HG03175 (cell line): ENCODE measurements at regions not wholly inside any gene's neighbourhood (a gene's known extent, or its start where the extent isn't known, plus 50 kb on each side); places are given as distances from the start of the nearest gene placed in this dataset.

Experiments used
- ATAC-seq: cut with Tn5 transposase; IDR thresholded peaks from one replicate; pipeline ENCODE4 v1.9.1; 2021; ENCODE audit warnings: mild to moderate bottlenecking, moderate library complexity; ENCODE audit not compliant: unreplicated experiment

- ATAC-seq: no peak
Observed at GRCh38 chr7:131010029-131010716, 276.2 kb upstream of the KLF14 start.

DNA sequence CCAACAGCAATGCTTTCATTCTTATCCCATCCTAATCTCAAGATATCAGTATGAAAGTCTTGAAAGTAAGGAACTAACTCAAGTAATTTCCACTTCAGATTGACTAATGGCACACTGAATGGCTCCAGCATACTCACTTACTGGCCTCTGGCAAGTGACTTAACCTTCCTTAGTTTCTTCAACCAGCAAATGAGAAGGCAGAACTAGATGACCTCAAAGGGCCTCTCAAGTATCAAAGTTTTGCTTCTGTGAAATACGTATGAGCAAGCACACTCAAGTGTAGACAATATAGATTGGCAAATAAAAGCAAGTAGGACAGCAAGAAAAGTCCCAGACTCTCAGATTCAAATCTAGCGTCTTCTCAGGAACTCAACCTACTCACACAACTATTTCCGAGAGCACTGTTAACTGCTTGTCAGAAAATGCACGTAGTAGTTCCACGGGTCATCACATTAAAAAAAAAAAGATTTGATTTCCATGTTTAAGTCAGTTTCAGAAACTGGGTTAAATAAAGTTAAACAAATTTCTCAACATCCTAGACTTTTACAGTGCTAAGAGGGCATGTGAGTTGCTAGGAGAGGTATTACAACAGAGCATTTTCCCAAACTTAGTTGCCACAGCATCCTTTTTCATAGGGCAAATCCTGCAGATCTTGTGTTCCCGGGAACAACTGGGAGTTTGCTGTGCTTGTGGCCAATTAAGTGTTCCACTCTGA, 276.9 kb upstream of the KLF14 start:
- ATAC-seq: no peak

- ATAC-seq: no peak
Observed at GRCh38 chr7:131011432-131011742, 277.4 kb upstream of the KLF14 start.

DNA sequence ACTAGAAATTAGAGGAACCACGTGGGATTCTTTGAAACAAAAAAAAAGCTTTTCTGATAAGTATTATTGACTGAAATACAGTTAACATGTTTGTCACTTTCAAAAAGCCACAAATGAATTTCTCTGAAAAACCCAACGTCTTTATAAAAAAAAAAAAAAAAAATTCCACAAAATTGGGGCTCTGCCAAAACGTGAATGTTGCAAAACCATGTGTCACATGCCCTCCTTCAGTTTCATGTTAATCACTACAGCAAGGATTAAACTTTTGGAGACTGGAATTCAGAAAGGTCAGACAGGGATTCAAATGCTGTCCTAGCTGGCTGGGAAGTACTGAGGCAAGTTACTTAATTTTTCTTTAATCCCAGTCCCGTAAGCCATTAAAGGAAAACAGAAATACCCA, 278.0 kb upstream of the KLF14 start:
- no peak for ATAC-seq

GRCh38 chr7:131012477-131013031, 278.5 kb upstream of the KLF14 start:
- no peak for ATAC-seq

GRCh38 chr7:131013716-131014115, 279.7 kb upstream of the KLF14 start:
- no peak for ATAC-seq

DNA sequence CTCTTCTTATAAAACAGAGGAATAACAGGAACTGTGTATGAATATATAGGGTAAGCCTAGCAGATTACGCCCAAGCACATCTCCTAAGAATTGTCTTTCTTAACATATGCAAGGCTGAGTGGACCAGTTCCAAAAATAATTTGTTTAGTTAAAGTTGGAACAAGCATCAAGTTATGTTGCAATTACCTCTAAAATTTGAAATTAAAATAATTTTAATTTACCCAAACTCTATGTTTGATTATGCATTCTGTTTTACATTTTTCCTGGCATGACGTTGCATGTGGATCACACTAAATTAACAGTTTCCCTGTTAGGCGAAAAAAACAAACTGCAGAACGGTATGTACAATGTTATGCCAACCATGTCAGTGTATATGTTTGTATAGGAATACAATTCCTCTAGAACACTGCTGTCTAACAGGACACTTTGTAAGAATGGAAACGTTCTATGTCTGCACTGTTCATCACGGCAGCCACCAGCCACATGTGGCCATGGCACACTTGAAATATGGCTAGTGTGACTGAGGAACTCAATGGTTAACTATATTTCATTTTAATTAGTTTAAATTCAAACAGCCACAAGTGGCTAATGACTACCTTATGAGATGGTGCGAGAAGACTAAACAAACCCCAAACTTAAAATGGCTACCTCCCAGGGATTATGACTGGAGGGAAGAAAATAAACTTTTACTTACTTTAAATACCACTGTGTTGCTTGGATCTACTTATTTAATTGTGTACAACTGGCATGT, 281.1 kb upstream of the KLF14 start:
- ATAC-seq: no peak

DNA sequence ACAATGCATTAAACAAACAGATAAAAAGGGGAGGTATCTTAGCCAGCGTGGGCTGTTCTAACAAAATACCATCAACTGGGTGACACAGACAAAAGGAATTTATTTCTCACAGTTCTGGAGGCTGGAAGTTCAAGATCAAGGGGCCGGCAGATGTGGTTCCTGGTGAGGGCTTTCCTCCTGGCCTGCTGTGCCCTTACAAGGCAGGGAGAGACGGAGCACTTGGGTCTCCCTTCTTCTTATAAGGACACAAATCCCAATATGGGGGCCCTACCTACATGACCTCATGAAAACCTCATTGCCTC, 281.6 kb upstream of the KLF14 start:
- ATAC-seq: no peak

DNA sequence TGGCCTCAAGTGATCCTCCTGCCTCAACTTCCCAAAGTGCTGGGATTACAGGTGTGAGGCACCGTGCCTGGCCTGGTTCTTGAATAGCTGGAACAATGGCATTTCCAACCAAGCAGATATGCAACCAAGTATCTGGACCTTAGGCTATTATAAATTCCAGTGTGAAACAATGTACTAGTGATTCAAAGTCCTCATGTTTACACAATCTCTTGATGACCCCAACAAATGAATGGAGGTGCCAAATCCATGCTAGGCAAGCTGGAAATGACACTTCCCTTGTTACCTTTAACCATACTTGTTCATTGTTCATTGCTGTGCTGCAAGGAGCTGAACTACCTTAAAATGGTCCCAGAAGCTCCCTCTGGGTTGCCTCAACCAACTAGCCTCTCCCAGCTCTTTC, 282.2 kb upstream of the KLF14 start:
- ATAC-seq: no peak

DNA sequence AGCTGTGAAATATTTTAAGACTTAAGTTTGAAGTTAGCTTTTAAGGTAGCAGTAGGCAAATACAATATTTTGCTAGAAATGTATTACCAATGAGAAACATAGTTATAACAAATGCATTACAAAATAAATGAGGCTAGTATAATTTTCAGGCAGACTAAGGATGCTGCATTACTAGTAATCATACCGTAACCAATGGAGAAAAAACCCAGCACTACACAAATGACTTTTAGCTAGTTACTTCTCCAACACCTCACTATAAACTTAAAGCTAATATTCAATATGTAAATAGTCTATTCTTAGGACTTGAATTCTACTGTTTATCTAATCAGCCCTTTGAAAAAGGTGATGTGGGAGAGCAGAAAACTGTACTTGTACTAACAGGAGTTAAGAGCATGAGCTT, 285.3 kb upstream of the KLF14 start:
- ATAC-seq: no peak

DNA sequence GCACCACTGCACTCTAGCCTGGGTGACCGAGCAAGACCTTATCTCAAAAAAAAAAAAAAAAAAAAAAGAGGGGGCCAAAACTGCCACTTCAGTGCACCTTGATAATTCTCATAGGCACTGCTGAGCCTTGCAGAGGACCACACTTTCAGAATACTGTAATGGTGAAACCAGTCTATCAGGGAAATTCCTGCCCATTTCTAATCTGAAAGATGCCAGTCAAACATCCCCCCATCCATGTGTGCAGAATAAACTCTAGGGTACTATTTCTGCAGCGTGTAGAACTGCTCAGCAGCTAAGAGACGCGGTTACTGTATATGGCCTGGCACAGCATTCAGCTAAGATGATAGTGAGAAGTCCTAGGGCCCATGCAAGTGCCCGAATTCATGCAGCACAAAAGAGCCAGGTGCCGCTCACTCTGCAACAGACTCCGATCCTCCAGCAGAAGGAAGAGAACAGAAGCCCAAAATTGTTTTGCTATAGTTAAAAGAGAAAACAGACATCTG, 286.8 kb upstream of the KLF14 start:
- ATAC-seq: peak; percentile 32

- ATAC-seq: peak; percentile 59
Observed at GRCh38 chr7:131021460-131021859, 287.5 kb upstream of the KLF14 start.

- no peak for ATAC-seq
Observed at GRCh38 chr7:131021902-131022301, 287.9 kb upstream of the KLF14 start.

- ATAC-seq: peak; percentile 55
Observed at GRCh38 chr7:131026297-131027000, 292.4 kb upstream of the KLF14 start.

GRCh38 chr7:131027287-131027773, 293.3 kb upstream of the KLF14 start:
- ATAC-seq: no peak

- no peak for ATAC-seq
Observed at GRCh38 chr7:131028295-131028694, 294.3 kb upstream of the KLF14 start.

GRCh38 chr7:131029002-131029401, 295.0 kb upstream of the KLF14 start:
- no peak for ATAC-seq

- peak; percentile 70 for ATAC-seq
Observed at GRCh38 chr7:131031099-131031868, 296.4 kb upstream of the MKLN1 start.

DNA sequence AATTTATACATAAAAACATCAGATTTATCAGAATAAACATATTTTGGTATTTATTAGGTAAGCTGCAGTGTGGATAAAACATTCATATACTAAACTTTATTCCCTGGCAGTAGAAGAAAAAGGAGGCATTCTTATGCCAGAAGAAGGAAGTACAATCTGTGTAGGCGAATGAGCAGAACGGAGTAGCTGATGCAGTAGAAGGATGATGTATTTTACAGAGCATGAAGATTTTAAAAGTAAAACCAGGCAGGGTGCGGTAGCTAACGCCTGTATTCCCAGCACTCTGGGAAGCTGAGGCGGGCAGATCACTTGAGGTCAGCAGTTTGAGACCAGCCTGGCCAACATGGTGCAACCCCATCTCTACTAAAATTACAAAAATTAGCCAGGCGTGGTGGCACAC, 294.9 kb upstream of the MKLN1 start:
- ATAC-seq: no peak

GRCh38 chr7:131034166-131034881, 293.4 kb upstream of the MKLN1 start:
- no peak for ATAC-seq
